Liver (tissue), 8 donors: ENCODE measurements at regions not wholly inside any gene's neighbourhood (a gene's known extent, or its start where the extent isn't known, plus 50 kb on each side); places are given as distances from the start of the nearest gene placed in this dataset.

Source experiments
- DNase-seq: peaks from one replicate; pipeline ENCODE4 v3.0.0-alpha.2; 2017; ENCODE audit warnings: low spot score
- H3K27ac ChIP-seq, 2 donors: one replicate each; pipeline ENCODE4 v1.7.0; 2013; ENCODE audit warnings: inconsistent platforms in 2 of 2, low read length in 2 of 2, control low read depth in 1 of 2, low read depth in 1 of 2, mild to moderate bottlenecking in 1 of 2
- H3K27me3 ChIP-seq, 4 donors: one replicate each; pipeline versions ENCODE4 v1.6.1 to v1.7.0; 2013; ENCODE audit warnings: low read length in 3 of 4, inconsistent platforms in 1 of 4, mild to moderate bottlenecking in 1 of 4, moderate library complexity in 1 of 4; ENCODE audit not compliant: control insufficient read depth in 4 of 4, insufficient read depth in 4 of 4
- H3K36me3 ChIP-seq, 4 donors: one replicate each; pipeline versions ENCODE4 v1.6.1 to v1.7.0; 2013; ENCODE audit warnings: low read length in 3 of 4, mild to moderate bottlenecking in 3 of 4, low read depth in 1 of 4, moderate library complexity in 1 of 4; ENCODE audit not compliant: control insufficient read depth in 4 of 4, insufficient read depth in 3 of 4
- H3K4me1 ChIP-seq, 4 donors: one replicate each; pipeline versions ENCODE4 v1.6.1 to v1.7.0; 2013; ENCODE audit warnings: low read length in 3 of 4, mild to moderate bottlenecking in 3 of 4, moderate library complexity in 1 of 4; ENCODE audit not compliant: control insufficient read depth in 4 of 4, insufficient read depth in 4 of 4
- H3K4me3 ChIP-seq, 3 donors: one replicate each; pipeline versions ENCODE4 v1.6.1 to v1.7.0; 2013; ENCODE audit warnings: low read length in 3 of 3, control low read depth in 1 of 3, low read depth in 1 of 3, mild to moderate bottlenecking in 1 of 3
- H3K9ac ChIP-seq, 2 donors: one replicate each; pipeline ENCODE4 v1.7.0; 2013; ENCODE audit warnings: low read length in 2 of 2, mild to moderate bottlenecking in 2 of 2, moderate library complexity in 2 of 2, control low read depth in 1 of 2, low read depth in 1 of 2
- H3K9me3 ChIP-seq, 4 donors: one replicate each; pipeline versions ENCODE4 v1.6.1 to v1.7.0; 2013; ENCODE audit warnings: low read length in 3 of 4; ENCODE audit not compliant: control insufficient read depth in 4 of 4
- EGR1 ChIP-seq, 2 donors: IDR thresholded peaks; 2 replicates each; pipeline ENCODE4 v1.6.1; 2016 to 2018; ENCODE audit warnings: antibody characterized with exemption in 2 of 2, low read depth in 2 of 2
- FOXA1 ChIP-seq: IDR thresholded peaks from 2 replicates; pipeline ENCODE4 v1.6.1; 2016; ENCODE audit warnings: antibody characterized with exemption
- FOXA2 ChIP-seq: IDR thresholded peaks from 2 replicates; pipeline ENCODE4 v1.6.1; 2016; ENCODE audit warnings: antibody characterized with exemption
- GABPA ChIP-seq, 2 donors: IDR thresholded peaks in 1 of 2; conservative IDR thresholded peaks in 1 of 2; 2 replicates each; pipeline ENCODE4 v1.6.1; 2016; ENCODE audit warnings: antibody characterized with exemption in 2 of 2, mild to moderate bottlenecking in 1 of 2, moderate library complexity in 1 of 2
- HNF4A ChIP-seq, 2 donors: conservative IDR thresholded peaks; 2 replicates each; pipeline ENCODE4 v1.6.1; 2016; ENCODE audit warnings: antibody characterized with exemption in 2 of 2, mild to moderate bottlenecking in 2 of 2
- HNF4G ChIP-seq: IDR thresholded peaks from 2 replicates; pipeline ENCODE4 v1.6.1; 2016; ENCODE audit warnings: antibody characterized with exemption
- JUND ChIP-seq, 2 donors: IDR thresholded peaks; 2 replicates each; pipeline ENCODE4 v1.6.1; 2016; ENCODE audit warnings: antibody characterized with exemption in 2 of 2
- MAX ChIP-seq: IDR thresholded peaks from 2 replicates; pipeline ENCODE4 v1.6.1; 2016; ENCODE audit warnings: antibody characterized with exemption
- NR2F2 ChIP-seq: IDR thresholded peaks from 2 replicates; pipeline ENCODE4 v1.6.1; 2016; ENCODE audit warnings: antibody characterized with exemption
- RAD21 ChIP-seq, 2 donors: IDR thresholded peaks; 2 replicates each; pipeline ENCODE4 v1.6.1; 2016; ENCODE audit warnings: antibody characterized with exemption in 2 of 2, mild to moderate bottlenecking in 2 of 2
- RXRA ChIP-seq, 2 donors: IDR thresholded peaks; 2 replicates each; pipeline ENCODE4 v1.6.1; 2017 to 2018; ENCODE audit warnings: antibody characterized with exemption in 2 of 2, mild to moderate bottlenecking in 1 of 2
- SP1 ChIP-seq: IDR thresholded peaks from 2 replicates; pipeline ENCODE4 v1.6.1; 2018; ENCODE audit warnings: antibody characterized with exemption, mild to moderate bottlenecking
- TAF1 ChIP-seq: conservative IDR thresholded peaks from 2 replicates; pipeline ENCODE4 v1.6.1; 2016; ENCODE audit warnings: antibody characterized with exemption, mild to moderate bottlenecking
- YY1 ChIP-seq: IDR thresholded peaks from 2 replicates; pipeline ENCODE4 v1.6.1; 2016; ENCODE audit warnings: antibody characterized with exemption, mild to moderate bottlenecking
- WGBS: extraction: QIAGEN DNeasy Blood & Tissue Kit; methylation state at CpG from one replicate; pipeline ENCODE4 v1.1.7; 2013; 5-methylcytosine and 5-hydroxymethylcytosine counted together
- TF ChIP-seq, protein P1 (sequence below): fragments of 150-350 bp; IDR thresholded peaks from 2 replicates; pipeline ENCODE4 v1.5.1; 2017; ENCODE audit warnings: improper control_type of control experiment, low read depth, low read length; ENCODE audit not compliant: missing input control
- TF ChIP-seq, protein P2 (sequence below): IDR thresholded peaks from 2 replicates; pipeline ENCODE4 v1.6.1; 2016; ENCODE audit warnings: antibody characterized with exemption, mild to moderate bottlenecking
- TF ChIP-seq, protein P3 (sequence below): IDR thresholded peaks from 2 replicates; pipeline ENCODE4 v1.6.1; 2016; ENCODE audit warnings: antibody characterized with exemption
- TF ChIP-seq, protein P4 (sequence below): IDR thresholded peaks from 2 replicates; pipeline ENCODE4 v1.6.1; 2016; ENCODE audit warnings: antibody characterized with exemption
- donor health status: healthy.
- donor health status: healthy.
- donor health status: healthy.
- donor health status: healthy.
- donor health status: healthy.

- H3K27ac ChIP-seq = no peak overlapping the region
- WGBS = 59% methylated on average over 1 of the region's 1 CpG
- H3K4me3 ChIP-seq = no peak overlapping the region
- no peaks in the 10 kb centered on the region for H3K27me3 ChIP-seq
- no peak for DNase-seq
- no peaks in the 10 kb centered on the region for H3K36me3 ChIP-seq
- no peaks in the 10 kb centered on the region for H3K9me3 ChIP-seq
- H3K9ac ChIP-seq = no peak overlapping the region
- TF ChIP-seq RXRA (IDR thresholded peaks at IDR 0.05) = no peak
- H3K4me1 ChIP-seq = no peaks in the 10 kb centered on the region
Observed at GRCh38 chr18:44149706-44150105, 531.0 kb upstream of the SETBP1 start.

DNA sequence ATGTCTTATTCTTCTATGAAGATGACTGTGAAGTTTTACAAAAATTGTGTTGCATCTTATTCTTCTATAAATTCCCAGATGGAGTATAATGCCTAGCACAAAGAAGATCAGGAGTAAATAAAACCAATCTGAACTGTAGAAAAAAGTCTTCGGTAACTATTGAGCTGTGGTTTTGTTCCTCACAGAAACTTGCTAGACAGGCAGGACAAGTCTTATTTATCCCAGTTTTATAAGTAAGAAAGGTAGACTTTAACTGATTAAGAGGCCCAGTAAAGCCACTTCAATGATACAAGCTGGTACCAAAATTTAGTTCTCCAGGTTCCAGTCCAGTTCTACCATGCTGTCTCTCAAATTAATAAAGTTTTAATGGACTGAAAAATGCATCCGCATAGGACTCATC, 526.7 kb upstream of the SETBP1 start:
- Histone ChIP-seq H3K4me1 (no peaks in the 10 kb centered on the region), H3K27ac (no peak overlapping the region), H3K9me3 (no peaks in the 10 kb centered on the region), H3K27me3 (no peaks in the 10 kb centered on the region), H3K9ac (no peak overlapping the region), H3K4me3 (no peak overlapping the region), H3K36me3 (no peaks in the 10 kb centered on the region)
- WGBS = 89% methylated on average over 2 of the region's 2 CpGs
- TF ChIP-seq MAX (no peak), TAF1 (no peak), RXRA (IDR thresholded peaks at IDR 0.05) (no peak), NR2F2 (no peak), HNF4A (conservative IDR thresholded peaks at IDR 0.05) (no peak), HNF4G (no peak), JUND (IDR thresholded peaks at IDR 0.05) (no peak)
- TF ChIP-seq, protein P1, sequence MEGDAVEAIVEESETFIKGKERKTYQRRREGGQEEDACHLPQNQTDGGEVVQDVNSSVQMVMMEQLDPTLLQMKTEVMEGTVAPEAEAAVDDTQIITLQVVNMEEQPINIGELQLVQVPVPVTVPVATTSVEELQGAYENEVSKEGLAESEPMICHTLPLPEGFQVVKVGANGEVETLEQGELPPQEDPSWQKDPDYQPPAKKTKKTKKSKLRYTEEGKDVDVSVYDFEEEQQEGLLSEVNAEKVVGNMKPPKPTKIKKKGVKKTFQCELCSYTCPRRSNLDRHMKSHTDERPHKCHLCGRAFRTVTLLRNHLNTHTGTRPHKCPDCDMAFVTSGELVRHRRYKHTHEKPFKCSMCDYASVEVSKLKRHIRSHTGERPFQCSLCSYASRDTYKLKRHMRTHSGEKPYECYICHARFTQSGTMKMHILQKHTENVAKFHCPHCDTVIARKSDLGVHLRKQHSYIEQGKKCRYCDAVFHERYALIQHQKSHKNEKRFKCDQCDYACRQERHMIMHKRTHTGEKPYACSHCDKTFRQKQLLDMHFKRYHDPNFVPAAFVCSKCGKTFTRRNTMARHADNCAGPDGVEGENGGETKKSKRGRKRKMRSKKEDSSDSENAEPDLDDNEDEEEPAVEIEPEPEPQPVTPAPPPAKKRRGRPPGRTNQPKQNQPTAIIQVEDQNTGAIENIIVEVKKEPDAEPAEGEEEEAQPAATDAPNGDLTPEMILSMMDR = no peak
- no peak for DNase-seq

DNA sequence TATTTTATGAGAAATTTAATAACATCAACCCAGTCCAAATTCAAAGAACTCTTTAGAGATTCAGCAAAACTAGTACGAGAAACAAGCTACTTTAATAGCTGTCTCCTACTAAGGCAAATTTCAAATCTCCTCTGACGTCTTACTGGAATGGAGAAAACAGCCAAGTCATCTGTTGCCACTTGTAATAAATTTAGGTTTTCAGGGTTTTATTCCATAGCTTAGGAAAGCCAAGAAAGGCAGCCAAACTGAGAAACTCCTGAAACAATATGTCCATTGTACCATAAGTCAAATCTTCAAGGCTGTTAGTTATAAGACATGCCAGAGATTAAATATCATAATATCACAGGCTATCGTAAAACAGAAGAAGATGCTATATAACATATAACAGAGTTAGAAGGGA, 524.6 kb upstream of the SETBP1 start:
- H3K36me3 ChIP-seq = no peaks in the 10 kb centered on the region
- no peaks in the 10 kb centered on the region for H3K9me3 ChIP-seq
- WGBS = 79% methylated on average over 3 of the region's 3 CpGs
- no peak overlapping the region for H3K27ac ChIP-seq
- TF ChIP-seq, protein P2, sequence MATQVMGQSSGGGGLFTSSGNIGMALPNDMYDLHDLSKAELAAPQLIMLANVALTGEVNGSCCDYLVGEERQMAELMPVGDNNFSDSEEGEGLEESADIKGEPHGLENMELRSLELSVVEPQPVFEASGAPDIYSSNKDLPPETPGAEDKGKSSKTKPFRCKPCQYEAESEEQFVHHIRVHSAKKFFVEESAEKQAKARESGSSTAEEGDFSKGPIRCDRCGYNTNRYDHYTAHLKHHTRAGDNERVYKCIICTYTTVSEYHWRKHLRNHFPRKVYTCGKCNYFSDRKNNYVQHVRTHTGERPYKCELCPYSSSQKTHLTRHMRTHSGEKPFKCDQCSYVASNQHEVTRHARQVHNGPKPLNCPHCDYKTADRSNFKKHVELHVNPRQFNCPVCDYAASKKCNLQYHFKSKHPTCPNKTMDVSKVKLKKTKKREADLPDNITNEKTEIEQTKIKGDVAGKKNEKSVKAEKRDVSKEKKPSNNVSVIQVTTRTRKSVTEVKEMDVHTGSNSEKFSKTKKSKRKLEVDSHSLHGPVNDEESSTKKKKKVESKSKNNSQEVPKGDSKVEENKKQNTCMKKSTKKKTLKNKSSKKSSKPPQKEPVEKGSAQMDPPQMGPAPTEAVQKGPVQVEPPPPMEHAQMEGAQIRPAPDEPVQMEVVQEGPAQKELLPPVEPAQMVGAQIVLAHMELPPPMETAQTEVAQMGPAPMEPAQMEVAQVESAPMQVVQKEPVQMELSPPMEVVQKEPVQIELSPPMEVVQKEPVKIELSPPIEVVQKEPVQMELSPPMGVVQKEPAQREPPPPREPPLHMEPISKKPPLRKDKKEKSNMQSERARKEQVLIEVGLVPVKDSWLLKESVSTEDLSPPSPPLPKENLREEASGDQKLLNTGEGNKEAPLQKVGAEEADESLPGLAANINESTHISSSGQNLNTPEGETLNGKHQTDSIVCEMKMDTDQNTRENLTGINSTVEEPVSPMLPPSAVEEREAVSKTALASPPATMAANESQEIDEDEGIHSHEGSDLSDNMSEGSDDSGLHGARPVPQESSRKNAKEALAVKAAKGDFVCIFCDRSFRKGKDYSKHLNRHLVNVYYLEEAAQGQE = no peak
- TF ChIP-seq MAX (no peak), EGR1 (IDR thresholded peaks at IDR 0.05; ENCODE audit: low read depth in 2 of 2) (no peak), SP1 (no peak), FOXA1 (no peak), NR2F2 (no peak), RAD21 (IDR thresholded peaks at IDR 0.05) (no peak), RXRA (IDR thresholded peaks at IDR 0.05) (no peak), YY1 (no peak), TAF1 (no peak), FOXA2 (no peak), GABPA (IDR thresholded peaks at IDR 0.05 in 1 of 2, conservative IDR thresholded peaks at IDR 0.05 in 1 of 2) (no peak), HNF4G (no peak)
- TF ChIP-seq, protein P3, sequence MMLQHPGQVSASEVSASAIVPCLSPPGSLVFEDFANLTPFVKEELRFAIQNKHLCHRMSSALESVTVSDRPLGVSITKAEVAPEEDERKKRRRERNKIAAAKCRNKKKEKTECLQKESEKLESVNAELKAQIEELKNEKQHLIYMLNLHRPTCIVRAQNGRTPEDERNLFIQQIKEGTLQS = no peak
- TF ChIP-seq, protein P4, sequence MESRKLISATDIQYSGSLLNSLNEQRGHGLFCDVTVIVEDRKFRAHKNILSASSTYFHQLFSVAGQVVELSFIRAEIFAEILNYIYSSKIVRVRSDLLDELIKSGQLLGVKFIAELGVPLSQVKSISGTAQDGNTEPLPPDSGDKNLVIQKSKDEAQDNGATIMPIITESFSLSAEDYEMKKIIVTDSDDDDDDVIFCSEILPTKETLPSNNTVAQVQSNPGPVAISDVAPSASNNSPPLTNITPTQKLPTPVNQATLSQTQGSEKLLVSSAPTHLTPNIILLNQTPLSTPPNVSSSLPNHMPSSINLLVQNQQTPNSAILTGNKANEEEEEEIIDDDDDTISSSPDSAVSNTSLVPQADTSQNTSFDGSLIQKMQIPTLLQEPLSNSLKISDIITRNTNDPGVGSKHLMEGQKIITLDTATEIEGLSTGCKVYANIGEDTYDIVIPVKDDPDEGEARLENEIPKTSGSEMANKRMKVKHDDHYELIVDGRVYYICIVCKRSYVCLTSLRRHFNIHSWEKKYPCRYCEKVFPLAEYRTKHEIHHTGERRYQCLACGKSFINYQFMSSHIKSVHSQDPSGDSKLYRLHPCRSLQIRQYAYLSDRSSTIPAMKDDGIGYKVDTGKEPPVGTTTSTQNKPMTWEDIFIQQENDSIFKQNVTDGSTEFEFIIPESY = no peak
- DNase-seq = no peak
- no peak overlapping the region for H3K9ac ChIP-seq
- H3K4me3 ChIP-seq = no peak overlapping the region
- H3K4me1 ChIP-seq = no peaks in the 10 kb centered on the region
- peaks cover 0 to 2% (median 0%) of the 10 kb centered on the region in 4 donors for H3K27me3 ChIP-seq
